ENCODE measurements at regions not wholly inside any gene's neighbourhood (a gene's known extent, or its start where the extent isn't known, plus 50 kb on each side); places are given as distances from the start of the nearest gene placed in this dataset.
"Not testable (repeated sequence)": the region's sequence is repeated elsewhere in the genome, so short reads cannot be mapped to it uniquely, and the experiment has no call there.

- no peaks in the 10 kb centered on the region for H3K27me3 ChIP-seq (ENCODE audit: insufficient read depth, low read length)
- H3K9me3 ChIP-seq (ENCODE audit: low read depth, low read length) = no peaks in the 10 kb centered on the region
- no peaks in the 10 kb centered on the region for H3K4me1 ChIP-seq (ENCODE audit: insufficient read depth, low read length)
- no peak overlapping the region for H3K4me3 ChIP-seq (ENCODE audit: low read length)
These were observed 53.7 kb upstream of the SMIM15 start for GRCh38 chr5:61215996-61216395.

- H3K4me1 ChIP-seq (ENCODE audit: insufficient read depth, low read length) = no peaks in the 10 kb centered on the region
- no peak overlapping the region for H3K4me3 ChIP-seq (ENCODE audit: low read length)
- no peaks in the 10 kb centered on the region for H3K27me3 ChIP-seq (ENCODE audit: insufficient read depth, low read length)
These were observed 54.5 kb upstream of the SMIM15 start for GRCh38 chr5:61216741-61217140.

GRCh38 chr5:61217214-61217613 lies 54.9 kb upstream of the SMIM15 start:
- H3K9me3 ChIP-seq (ENCODE audit: low read depth, low read length) = no peaks in the 10 kb centered on the region
- H3K4me3 ChIP-seq (ENCODE audit: low read length) = no peak overlapping the region
- no peaks in the 10 kb centered on the region for H3K4me1 ChIP-seq (ENCODE audit: insufficient read depth, low read length)
- no peaks in the 10 kb centered on the region for H3K27me3 ChIP-seq (ENCODE audit: insufficient read depth, low read length)

More at GRCh38 chr5:61216741-61217140, 54.5 kb upstream of the SMIM15 start:
- no peaks in the 10 kb centered on the region for H3K9me3 ChIP-seq (ENCODE audit: low read depth, low read length)

DNA sequence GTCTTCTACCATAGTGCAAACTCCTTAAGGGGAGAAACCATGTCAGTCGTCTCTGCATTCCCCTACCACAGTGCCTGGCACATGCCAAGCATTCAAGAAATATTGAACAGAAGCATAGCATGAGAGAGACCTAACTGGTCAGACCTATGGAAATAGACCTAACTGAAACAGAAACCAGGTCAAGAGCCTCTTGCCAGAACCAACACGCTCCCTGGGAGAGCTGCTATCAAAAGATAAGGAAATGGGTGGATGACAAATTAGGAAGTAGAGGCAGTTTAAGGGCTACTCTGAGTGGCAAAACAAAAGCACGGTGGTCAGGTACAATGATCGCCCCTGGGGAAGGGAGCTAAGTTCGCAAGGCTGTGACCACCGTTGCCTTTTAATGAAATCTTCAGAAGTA lies 66.0 kb upstream of the SMIM15 start:
- no peak overlapping the region for H3K4me3 ChIP-seq (ENCODE audit: low read length)

DNA sequence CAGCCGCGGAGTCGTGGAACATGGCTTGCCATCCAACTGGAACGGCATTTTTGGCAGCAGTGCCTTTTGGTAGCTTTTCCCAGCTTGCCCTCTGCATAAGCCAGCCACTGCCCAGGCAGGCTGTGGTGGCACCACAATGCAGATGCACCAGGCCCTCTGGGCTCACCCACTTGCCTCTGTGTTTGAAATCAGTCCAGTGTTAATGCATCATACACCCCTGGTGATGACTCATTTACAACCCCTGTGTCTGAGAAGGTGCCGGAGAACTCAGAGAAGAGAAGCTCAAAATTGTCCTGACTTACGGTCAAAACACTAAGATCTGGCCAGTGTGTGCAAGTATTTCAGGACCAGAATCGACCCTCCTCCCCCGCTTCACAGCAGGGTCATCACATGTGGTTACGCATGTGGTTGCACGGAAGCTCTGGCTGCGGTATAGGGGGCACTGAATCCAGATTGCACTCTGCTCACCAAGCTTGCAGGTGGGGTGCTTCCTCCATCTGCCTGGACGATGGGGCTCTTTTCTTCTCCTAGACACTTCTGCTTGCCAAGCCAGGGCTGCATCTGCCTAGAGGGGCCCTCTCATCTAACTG lies 66.5 kb upstream of the SMIM15 start:
- Histone ChIP-seq H3K4me1 (ENCODE audit: insufficient read depth, low read length) (no peaks in the 10 kb centered on the region), H3K9me3 (ENCODE audit: low read depth, low read length) (no peaks in the 10 kb centered on the region), H3K4me3 (ENCODE audit: low read length) (no peak overlapping the region), H3K27me3 (ENCODE audit: insufficient read depth, low read length) (no peaks in the 10 kb centered on the region)

More for the DNA sequence above, 66.0 kb upstream of the SMIM15 start:
- Histone ChIP-seq H3K27me3 (ENCODE audit: insufficient read depth, low read length) (no peaks in the 10 kb centered on the region), H3K4me1 (ENCODE audit: insufficient read depth, low read length) (no peaks in the 10 kb centered on the region), H3K9me3 (ENCODE audit: low read depth, low read length) (no peaks in the 10 kb centered on the region)

GRCh38 chr5:61229416-61229815 lies 67.1 kb upstream of the SMIM15 start:
- Histone ChIP-seq H3K4me3 (ENCODE audit: low read length) (no peak overlapping the region), H3K4me1 (ENCODE audit: insufficient read depth, low read length) (no peaks in the 10 kb centered on the region), H3K27me3 (ENCODE audit: insufficient read depth, low read length) (no peaks in the 10 kb centered on the region), H3K9me3 (ENCODE audit: low read depth, low read length) (no peaks in the 10 kb centered on the region)

- Histone ChIP-seq H3K9me3 (ENCODE audit: low read depth, low read length) (no peaks in the 10 kb centered on the region), H3K4me3 (ENCODE audit: low read length) (no peak overlapping the region), H3K27me3 (ENCODE audit: insufficient read depth, low read length) (no peaks in the 10 kb centered on the region), H3K4me1 (ENCODE audit: insufficient read depth, low read length) (no peaks in the 10 kb centered on the region)
These were observed 68.2 kb upstream of the SMIM15 start for GRCh38 chr5:61230492-61230891.

- H3K4me1 ChIP-seq (ENCODE audit: insufficient read depth, low read length) = no peaks in the 10 kb centered on the region
These were observed 69.5 kb upstream of the SMIM15 start for GRCh38 chr5:61231813-61232212.

DNA sequence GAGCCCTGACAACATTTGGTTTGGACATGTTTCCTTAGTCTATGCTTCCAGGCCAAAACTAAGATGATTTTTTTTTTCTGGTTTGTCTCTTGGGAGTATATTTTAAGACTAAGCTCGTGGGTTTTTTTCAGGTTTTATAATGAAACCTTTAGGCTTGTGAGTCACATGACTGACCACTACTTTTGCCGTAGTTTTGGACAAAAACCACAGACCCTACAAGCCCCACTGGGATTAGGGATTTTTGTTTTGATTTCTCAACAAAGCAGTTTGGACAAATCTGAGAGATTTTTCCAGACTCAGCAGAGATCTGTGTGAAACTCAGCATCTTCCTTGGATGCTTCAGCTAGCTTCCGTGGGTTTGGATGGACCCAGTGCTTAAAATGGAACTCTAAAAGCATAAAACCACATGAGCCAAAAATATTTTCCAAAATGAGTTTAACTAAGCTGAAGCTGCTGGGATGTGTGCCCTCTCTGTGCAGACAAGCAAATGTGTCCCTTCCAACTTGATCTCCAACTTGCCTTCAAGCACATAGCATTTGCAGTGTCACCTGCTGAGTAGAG lies 70.3 kb upstream of the SMIM15 start:
- Histone ChIP-seq H3K4me3 (ENCODE audit: low read length) (no peak overlapping the region), H3K4me1 (ENCODE audit: insufficient read depth, low read length) (no peaks in the 10 kb centered on the region), H3K9me3 (ENCODE audit: low read depth, low read length) (no peaks in the 10 kb centered on the region), H3K27me3 (ENCODE audit: insufficient read depth, low read length) (no peaks in the 10 kb centered on the region)

More at GRCh38 chr5:61231813-61232212, 69.5 kb upstream of the SMIM15 start:
- H3K27me3 ChIP-seq (ENCODE audit: insufficient read depth, low read length) = no peaks in the 10 kb centered on the region
- H3K9me3 ChIP-seq (ENCODE audit: low read depth, low read length) = no peaks in the 10 kb centered on the region
- H3K4me3 ChIP-seq (ENCODE audit: low read length) = no peak overlapping the region

GRCh38 chr5:61234019-61234418 lies 71.8 kb upstream of the SMIM15 start:
- Histone ChIP-seq H3K27me3 (ENCODE audit: insufficient read depth, low read length) (no peaks in the 10 kb centered on the region), H3K9me3 (ENCODE audit: low read depth, low read length) (no peaks in the 10 kb centered on the region), H3K4me3 (ENCODE audit: low read length) (no peak overlapping the region), H3K4me1 (ENCODE audit: insufficient read depth, low read length) (no peaks in the 10 kb centered on the region)

GRCh38 chr5:61236715-61237114 lies 74.4 kb upstream of the SMIM15 start:
- H3K4me1 ChIP-seq (ENCODE audit: insufficient read depth, low read length); H3K4me3 ChIP-seq (ENCODE audit: low read length): not testable (repeated sequence)

GRCh38 chr5:61245486-61245885 lies 83.2 kb upstream of the SMIM15 start:
- Histone ChIP-seq H3K4me3 (ENCODE audit: low read length) (no peak overlapping the region), H3K27me3 (ENCODE audit: insufficient read depth, low read length) (no peaks in the 10 kb centered on the region), H3K4me1 (ENCODE audit: insufficient read depth, low read length) (no peaks in the 10 kb centered on the region), H3K9me3 (ENCODE audit: low read depth, low read length) (no peaks in the 10 kb centered on the region)

More at GRCh38 chr5:61236715-61237114, 74.4 kb upstream of the SMIM15 start:
- H3K27me3 ChIP-seq (ENCODE audit: insufficient read depth, low read length); H3K9me3 ChIP-seq (ENCODE audit: low read depth, low read length): not testable (repeated sequence)

- Histone ChIP-seq H3K4me3 (ENCODE audit: low read length) (no peak overlapping the region), H3K9me3 (ENCODE audit: low read depth, low read length) (no peaks in the 10 kb centered on the region), H3K27me3 (ENCODE audit: insufficient read depth, low read length) (no peaks in the 10 kb centered on the region), H3K4me1 (ENCODE audit: insufficient read depth, low read length) (peaks cover under 1% of the 10 kb centered on the region)
These were observed 83.7 kb upstream of the SMIM15 start for GRCh38 chr5:61245936-61246335.

DNA sequence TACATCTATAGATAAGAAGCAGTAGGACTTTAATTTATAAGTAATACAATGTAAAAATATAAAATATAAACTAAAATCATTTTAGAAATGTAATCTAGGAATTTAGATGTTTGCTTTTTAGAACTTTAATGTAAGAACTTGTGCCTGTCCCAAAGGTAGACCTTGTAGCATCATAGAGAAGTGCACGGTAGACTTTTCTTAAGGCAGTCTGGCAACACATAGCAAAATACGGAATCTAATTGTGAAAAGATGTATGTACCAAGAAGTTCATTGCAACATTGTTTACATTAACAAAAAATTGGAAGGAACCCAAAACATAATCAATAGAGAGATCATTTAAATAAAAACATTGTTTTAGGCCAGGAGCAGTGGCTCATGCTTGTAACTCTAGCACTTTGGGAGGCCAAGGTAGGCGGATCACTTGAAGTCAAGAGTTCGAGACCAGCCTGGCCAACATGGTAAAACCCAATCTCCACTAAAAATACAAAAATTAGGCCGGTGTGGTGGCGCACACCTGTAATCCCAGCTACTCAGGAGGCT lies 84.6 kb upstream of the SMIM15 start:
- Histone ChIP-seq H3K9me3 (ENCODE audit: low read depth, low read length) (no peaks in the 10 kb centered on the region), H3K27me3 (ENCODE audit: insufficient read depth, low read length) (no peaks in the 10 kb centered on the region), H3K4me3 (ENCODE audit: low read length) (no peak overlapping the region), H3K4me1 (ENCODE audit: insufficient read depth, low read length) (peaks cover 5% of the 10 kb centered on the region)

GRCh38 chr5:61251874-61252642 lies 80.0 kb upstream of the ZSWIM6 start:
- Histone ChIP-seq H3K9me3 (ENCODE audit: low read depth, low read length) (no peaks in the 10 kb centered on the region), H3K4me1 (ENCODE audit: insufficient read depth, low read length) (peaks cover 5% of the 10 kb centered on the region), H3K27me3 (ENCODE audit: insufficient read depth, low read length) (no peaks in the 10 kb centered on the region), H3K4me3 (ENCODE audit: low read length) (no peak overlapping the region)

Data from mononuclear cell (primary cell).